Stimulated activated CD8-positive, alpha-beta memory T cell treated with anti-CD3 and anti-CD28 coated beads, Interleukin-12 subunit alpha, Interleukin-12 subunit beta, amount 100 ng/mL, for 1 hour (primary cell): ENCODE measurements at regions not wholly inside any gene's neighbourhood (a gene's known extent, or its start where the extent isn't known, plus 50 kb on each side); places are given as distances from the start of the nearest gene placed in this dataset.
A peak's percentile ranks its signal among the peaks of the same experiment; 100 is the strongest.
"Not testable (repeated sequence)": the region's sequence is repeated elsewhere in the genome, so short reads cannot be mapped to it uniquely, and the experiment has no call there.

ENCODE experiments used
- DNase-seq: peaks from one replicate; pipeline ENCODE4 v3.0.0-alpha.2; 2020; ENCODE audit warnings: low read depth

DNA sequence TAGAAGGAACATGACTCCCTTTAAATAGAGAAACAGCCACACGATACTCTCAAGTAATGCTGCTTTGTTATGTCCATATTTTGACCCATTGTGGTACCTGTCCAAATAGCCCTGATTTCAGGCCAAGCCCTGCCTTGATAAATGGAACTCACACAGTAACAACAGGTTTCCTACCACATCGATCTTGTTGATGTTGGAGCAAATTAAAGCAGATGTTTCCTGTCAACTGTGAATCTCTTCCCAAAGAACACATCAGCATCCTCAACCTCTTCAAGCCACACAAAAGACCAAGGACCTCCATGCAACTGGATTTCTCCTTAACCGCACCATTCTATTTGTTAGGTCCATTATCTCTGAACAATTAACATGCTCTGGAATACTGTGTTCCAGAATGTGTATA is 109.5 kb downstream of the FOXD4L6 start:
- DNase-seq, result not testable (repeated sequence)

DNA sequence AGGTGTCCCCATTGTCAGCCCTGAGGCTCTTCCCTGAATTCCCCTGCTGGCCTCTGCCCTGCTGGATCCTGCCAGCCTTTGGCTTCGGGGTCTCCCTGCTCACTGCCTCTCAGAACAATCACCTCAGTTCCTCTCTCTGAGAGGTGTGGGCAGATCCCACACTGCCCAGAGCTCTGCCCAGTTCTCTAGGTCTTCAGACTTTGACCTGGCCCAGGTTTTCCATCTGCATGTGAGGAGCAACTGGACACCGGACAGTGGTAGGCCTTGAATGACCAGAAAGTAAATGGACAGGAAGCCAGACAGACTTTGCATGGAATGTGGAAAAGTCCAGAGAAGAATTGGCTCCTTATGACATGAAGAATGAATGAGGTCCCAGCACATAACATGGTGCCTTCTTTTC is 111.8 kb downstream of the FOXD4L6 start:
- not testable (repeated sequence) for DNase-seq

DNA sequence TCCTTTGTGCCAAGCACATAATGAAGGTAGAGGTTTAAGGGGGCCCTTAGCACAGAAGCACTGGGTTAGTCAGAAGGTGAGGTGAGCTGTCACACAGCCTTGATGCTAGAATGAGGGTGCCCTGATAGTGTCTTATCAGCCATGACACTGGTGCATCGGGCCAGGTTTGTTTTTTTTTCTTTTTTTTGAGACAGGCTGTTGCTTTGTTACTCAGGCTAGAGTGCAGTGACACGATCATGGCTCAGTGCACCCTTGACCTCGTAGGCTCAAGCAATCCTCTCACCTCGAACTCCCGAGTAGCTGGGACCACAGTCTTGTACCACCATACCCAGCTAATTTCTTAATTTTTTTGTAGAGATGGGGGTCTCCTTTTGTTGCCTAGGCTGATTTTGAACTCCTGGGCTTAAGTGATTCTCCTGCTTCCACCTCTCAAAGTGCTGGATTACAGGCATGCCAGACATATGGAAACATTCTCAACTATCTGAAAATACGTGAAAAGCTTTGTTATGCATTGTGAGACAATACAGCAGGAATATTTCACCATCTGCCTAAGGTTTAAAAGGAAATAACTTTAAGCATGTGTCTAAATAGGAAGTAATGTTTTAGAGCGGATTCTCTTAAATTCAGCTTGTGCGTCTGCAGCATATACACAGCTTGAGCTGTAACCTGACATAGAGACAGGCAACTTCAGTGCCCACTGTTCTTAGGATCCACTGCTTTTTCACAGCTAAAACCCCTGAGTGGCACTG is 128.4 kb downstream of the FOXD4L6 start:
- DNase-seq, result not testable (repeated sequence)

DNA sequence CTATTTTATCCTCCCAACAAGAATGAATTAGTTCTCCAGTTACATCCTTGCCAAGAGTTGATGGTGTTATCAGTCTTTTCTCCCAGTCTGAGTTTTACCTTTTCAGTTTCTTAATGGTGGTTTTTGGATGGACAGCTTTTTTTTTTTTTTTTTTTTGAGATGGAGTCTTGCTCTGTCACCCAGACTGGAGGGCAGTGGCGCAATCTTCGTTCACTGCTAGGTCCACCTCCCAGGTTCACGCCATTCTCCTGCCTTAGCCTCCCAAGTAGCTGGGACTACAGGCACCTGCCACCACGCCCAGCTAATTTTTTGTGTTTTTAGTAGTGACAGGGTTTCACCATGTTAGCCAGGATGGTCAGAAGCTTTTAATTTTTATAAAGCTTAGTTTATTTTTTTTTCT is 133.0 kb downstream of the FOXD4L6 start:
- not testable (repeated sequence) for DNase-seq

DNA sequence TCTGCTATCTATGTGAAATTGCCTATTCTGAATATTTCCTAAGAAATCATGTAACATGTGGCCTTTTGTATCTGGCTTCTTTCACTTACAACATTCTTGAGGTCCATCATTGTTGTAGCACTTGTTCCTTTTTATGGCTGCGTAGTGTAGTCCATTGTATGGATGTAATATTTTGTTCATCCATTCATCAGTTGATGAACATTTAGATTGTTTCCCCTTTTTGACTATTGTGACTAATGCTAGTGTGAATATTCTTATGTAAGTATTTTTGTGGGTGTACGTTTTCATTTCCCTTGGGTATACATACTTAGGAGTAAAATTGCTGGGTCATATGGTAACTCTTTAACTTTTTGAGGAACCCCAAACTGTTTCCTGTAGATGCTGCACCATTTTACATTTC is 134.6 kb downstream of the FOXD4L6 start:
- not testable (repeated sequence) for DNase-seq

DNA sequence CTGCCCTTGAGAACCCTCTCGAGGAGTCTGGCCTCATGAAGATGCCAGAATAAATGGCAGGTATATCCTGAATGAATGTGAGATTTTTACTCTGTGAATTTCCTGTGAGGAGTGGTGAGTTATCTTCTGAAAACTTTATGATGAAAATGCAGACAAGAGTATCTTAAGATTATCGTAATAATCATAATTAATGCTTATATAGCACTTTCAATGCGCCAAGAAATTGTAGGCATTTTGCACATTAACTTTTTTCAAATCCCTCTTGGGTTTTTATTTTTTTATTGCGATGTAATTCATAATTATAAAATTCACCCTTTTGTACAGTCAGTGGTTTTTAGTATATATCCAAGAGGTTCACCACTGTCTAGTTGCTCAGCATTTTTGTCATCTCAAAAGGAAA is 135.1 kb downstream of the FOXD4L6 start:
- not testable (repeated sequence) for DNase-seq

DNA sequence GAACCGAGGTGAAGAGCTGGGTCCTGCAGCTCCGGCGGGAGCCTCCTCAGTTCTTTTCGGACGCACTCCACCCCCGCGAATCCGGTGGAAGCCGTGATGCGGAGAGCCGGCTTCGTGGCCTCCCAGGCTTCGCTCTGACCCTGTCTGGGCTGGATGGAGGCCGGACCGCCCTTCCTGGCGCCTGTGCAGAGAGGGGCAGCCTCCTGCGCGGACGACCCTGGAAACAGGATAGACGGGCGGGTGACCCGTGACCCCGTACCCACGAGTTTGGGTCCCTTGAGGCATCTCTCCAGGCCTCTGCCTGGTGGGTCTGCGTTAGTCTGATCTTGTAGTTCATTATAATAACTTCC is 136.0 kb downstream of the FOXD4L6 start:
- DNase-seq, result peak; percentile 15

DNA sequence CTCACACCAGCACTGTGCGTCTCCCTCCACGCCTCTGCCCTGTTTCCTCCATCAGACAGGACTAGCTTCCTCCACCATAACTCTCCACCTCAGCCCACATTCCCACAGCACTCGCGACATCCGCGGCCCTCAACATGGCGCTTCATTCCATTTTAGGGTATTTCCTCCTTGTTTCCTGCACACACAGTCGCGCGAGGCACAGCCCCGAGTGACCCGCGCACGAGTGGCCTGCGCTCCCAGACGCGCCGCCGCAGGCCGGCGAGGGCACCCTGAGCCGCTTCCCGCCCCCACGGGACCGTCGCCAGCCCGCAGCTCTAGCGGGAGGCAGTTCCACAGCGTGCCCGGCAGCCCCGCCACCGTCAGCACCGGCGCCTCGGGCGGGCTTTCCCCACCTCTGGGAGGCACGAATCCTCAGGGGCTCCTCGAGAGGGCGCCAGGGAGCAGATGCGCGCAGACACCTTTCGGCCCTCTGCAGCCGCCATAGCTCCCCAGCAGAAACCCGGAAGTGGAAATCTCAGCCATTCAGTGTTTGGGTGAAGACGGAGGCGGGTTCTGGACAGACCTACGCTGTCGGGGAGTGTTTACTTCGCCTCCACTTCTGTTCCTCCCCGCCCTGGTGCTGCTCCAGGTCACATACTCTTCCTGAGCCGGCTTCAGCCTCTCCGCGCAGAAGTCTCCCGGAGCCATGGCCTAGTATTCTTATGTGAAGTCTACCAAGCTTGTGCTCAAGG is 136.6 kb downstream of the FOXD4L6 start:
- peak; percentile 97 for DNase-seq

DNA sequence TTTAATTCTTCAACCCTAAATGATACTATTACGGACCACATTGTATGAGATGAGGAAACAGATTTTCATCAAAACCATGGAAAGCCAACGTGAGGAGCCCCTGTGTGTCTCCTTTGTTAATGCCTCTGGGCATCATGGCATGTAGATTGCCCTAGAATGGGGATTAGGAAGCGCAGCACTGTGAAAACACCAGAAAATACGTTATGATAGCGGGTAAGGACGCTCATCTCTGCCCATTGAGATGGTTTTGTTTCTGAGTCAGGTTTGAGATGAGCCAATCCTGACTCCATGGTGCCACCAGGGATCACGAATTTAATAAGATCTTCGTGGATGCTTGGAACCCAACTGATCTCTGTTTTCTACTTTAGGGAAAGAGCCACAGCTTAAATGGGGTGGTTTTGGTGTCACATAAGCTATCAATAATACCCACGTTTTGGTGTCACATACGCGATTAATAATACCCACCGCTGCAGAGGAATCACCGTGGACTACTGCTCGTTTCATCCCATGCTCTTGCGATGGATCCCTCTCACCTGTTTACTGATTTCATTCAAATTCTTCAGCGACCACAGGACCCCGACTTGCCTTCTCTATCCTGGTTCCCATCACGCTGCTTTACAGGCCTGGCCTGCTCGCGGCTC is 137.3 kb downstream of the FOXD4L6 start:
- DNase-seq, result not testable (repeated sequence)

DNA sequence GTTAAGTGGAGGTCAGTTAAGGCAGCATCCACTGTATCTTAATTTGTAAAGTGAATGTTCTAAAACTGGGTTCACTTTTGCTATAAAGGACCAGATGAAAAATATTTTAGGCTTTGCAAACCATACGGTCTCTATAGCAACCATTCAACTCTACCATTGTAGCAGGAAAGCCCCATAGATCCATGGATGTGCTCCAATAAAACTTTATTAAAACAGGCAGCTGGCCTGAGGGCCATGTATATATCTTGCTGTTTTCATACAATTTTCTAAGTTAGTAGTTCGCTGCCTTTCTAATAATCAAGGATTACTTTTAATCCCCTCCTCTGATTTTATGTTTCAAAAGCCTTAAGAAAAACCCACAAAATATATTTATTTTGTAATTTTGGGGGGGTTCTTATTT is 142.1 kb downstream of the FOXD4L6 start:
- DNase-seq, result not testable (repeated sequence)

DNA sequence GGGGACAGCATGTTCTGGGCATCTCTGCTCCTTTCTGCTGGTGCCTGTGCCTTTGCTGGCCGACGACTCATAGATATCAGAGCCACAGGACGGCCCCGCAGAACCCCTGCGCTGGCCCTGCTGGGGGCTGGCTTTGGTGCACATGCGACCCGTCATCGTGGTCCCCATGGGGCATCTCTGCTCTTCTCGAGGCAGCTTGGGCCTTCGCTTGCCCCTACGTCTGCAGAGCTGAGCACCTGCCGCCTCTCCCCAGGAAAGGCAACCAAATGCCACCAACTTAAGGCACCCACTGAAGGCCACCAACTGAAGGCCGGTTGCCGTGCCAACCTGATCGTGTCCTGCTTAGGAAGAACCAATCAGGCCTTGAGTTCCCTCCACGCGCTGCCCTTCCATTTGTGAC is 153.1 kb downstream of the FOXD4L6 start:
- not testable (repeated sequence) for DNase-seq

DNA sequence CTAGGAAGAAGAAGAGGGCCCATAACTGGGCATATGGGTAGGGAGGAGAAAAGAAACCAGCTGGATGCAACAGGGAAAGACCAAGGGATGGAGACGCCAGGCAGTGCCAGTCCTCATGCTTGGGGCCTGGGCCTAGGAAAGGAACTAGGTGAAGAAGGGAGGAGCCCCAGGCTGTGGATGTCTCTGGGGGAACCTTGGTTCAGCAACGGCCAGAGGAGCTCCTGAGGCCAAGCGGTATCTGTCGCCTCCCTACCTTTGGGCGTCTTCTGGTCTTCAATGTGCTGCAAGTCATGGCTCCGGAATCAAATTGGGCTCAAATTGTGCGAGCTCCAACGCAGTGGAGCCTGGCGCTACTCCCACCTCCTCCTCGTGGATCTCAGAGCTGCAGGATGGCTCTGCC is 153.6 kb downstream of the FOXD4L6 start:
- not testable (repeated sequence) for DNase-seq

DNA sequence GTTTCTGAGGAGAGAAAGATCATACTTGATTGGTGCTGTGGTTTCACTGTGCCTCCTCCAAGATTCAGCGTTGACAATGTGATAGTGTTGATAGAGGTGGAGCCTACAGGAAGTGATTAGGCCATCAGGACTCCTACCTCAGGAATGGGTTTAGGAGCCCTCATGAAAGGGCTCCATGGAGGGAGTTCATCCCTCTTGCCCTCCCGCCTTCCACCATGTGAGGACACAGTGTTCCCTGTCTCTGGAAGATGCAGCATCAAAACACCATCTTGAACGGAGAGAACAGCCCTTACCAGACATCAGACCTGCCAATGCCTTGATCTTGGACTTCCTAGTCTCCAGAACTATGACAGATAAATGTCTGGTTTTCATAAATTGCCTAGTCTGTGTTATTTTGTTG is 156.7 kb downstream of the FOXD4L6 start:
- DNase-seq, result not testable (repeated sequence)

DNA sequence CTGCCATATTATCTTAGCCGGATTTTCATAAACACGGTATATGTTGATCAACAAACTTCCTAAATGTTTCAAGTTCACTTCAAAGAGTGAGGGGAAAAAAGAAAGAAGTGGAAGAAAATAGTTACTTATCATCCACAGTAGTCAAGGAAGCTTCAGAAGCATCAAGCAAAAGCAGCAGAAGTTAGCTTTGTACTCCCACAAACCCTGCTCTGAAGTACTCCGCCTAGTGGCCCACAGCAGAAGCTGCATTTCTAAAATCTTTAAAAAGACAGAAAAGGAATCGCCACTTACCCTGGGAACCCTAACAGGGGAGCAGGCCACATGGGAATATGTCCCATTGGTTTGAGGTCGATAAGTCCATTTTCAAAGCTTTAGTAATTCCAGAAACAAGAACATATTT is 158.1 kb downstream of the FOXD4L6 start:
- DNase-seq, result not testable (repeated sequence)

DNA sequence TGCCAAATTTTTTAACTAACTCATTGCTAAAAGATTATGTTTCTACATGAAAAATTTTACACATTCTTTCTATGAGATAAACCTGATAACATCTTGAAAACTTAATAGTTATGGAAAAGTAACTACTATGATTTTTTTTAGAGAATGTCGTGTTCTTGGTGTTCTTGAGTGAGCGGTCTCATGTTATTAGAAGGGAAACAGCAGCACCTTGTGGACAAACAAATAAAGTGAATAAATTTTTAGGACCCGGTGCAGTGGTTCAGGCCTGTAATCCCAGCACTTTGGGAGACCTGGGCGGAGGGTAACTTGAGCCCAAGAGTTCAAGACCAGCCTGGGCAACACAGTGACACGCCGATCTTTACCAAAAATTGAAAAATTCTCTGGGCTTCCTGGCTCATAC is 166.0 kb downstream of the FOXD4L6 start:
- not testable (repeated sequence) for DNase-seq

DNA sequence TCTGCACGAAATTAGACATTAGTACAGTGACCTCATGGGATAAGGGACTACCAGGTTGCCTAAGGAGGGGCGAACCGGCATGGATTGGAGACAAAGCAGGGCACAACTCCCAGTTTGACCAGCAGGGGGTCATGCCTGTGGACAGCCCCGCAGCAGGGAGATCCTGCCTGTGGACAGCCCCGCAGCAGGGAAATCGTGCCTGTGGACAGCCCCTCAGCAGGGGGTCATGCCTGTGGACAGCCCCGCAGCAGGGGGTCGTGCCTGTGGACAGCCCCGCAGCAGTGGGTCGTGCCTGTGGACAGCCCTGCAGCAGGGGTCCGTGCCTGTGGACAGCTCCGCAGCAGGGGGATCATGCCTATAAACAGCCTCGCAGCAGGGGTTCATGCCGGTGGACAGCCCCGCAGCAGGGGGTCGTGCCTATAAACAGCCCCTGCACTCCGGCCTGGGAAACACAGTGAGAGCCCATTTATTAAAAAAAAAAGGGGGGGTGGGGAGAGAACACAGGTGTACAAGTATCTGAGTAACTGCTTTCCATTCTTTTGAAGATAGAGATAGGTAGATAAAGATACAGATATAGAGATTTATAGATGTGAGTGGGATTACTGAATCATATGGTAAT is 176.5 kb downstream of the FOXD4L6 start:
- DNase-seq, result not testable (repeated sequence)

DNA sequence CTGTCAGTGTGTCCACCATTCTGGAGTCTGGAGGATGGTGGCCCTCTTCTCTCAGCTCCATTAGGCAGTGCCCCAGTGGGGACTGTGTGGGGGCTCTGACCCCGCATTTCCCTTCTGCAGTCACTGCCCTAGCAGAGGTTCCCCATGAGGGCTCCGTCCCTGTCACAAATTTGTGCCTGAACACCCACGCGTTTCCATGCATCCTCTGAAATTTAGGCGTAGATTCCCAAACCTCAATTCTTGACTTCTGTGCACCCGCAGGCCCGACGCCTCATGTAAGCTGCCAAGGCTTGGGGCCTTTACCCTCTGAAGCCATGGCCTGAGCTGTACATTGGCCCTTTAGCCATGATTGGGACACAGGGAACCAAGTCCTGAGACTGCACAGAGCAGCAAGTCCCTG is 182.3 kb downstream of the FOXD4L6 start:
- not testable (repeated sequence) for DNase-seq

DNA sequence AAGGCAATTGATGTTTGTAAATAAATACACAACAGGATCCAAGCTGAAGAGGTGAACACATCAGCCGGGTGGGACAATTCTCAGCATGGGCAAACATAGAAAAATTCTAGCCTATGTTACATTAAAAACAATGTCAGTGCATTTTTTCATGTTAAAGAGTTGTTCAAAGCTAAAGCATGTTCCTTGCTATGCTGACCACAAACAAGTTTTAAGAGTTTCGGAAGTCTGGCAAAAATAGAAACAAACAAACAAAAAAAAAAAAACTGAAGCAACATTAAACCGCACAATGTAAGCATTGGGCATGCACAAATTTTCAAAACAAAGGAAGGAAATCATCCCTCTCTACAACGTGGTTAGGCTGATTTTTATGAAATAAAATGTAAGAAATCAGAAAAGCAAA is 185.8 kb downstream of the FOXD4L6 start:
- not testable (repeated sequence) for DNase-seq

DNA sequence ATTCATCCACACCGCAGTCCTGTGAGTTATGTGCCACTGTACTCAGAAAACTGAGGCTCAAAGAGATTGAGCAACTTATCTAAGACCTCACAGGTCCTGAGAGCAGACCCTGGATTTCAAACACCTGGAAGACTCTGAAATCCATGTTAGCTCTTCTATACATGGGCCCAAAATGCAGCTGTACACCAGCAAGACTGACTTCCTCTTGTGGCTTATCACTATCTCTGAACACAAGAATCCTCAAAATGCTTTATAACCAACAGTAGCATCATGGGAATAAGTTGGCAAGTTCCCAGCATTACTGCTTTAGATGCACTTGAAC is 188.6 kb downstream of the FOXD4L6 start:
- not testable (repeated sequence) for DNase-seq

DNA sequence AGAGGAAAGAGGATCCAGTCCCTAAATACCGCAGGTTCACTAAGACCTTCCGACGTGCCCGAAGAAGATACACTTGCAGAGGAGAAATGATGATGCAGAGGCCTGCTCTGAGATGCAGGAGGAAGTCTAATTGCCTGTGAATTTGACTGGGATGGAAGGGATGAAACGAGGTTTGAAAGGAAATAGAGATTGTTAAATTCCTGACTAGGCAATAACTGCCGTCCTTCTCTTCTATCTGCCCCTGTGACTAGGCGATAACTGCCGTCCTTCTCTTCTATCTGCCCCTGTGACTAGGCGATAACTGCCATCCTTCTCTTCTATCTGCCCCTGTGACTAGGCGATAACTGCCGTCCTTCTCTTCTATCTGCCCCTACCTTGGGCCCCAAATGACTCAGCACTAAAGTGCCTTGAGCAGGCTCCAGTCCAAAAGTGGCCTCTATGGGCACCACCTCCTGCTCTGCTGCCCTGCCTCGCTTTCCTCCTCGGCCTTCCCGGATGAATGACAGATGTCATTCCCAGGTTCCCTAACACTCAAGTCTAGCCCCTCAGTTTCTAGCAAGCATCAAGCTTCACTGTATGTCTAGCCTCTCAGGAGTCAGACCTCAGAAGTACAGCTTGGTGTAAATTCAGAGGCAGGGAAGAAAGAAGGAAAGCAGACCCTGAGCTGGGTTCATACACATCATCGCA is 189.1 kb downstream of the FOXD4L6 start:
- DNase-seq, result not testable (repeated sequence)

DNA sequence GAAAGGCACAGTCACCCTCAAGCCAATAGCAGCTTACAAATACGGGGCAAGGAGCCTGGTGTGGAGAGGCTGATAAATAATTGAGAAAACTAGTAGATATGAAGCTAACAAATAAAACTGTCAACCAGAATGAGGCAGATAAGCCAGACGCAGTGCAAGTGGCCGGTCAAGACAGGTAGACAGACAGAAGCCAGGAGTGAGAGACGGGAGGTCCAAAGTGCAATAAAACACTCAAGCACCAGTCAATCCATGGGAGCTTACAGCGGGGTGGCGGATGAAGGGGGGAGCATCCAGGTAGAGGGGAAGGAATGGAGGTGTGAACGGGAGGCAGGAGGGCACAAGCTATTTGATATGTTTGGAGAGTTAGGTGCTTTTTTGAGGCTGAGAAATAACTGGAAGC is 193.1 kb downstream of the FOXD4L6 start:
- no peak for DNase-seq

DNA sequence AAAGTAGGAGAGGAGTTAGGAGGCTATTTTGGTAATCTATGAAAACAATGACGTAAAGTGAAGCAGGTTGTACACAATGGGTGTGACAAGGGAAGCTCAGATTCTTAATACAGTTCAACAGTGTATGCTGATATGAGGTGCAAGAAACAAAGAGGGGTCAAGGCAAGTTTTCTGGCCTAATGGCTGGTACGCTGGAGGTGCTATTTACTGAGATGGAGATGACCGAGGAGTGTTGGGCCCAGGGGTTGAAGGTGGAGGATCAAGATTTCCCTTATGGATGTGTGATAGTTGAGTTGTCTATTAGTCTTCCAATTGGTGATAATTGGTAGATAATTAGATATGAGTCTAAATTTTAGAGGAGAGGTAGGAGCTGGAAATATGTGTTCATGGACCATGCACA is 194.0 kb downstream of the FOXD4L6 start:
- DNase-seq, result not testable (repeated sequence)
